Smooth muscle cell (in vitro differentiated cells): ENCODE measurements at regions not wholly inside any gene's neighbourhood (a gene's known extent, or its start where the extent isn't known, plus 50 kb on each side); places are given as distances from the start of the nearest gene placed in this dataset.

ENCODE experiments used
- DNase-seq: peaks from one replicate; lab custom pipeline; 2025; ENCODE audit not compliant: unreplicated experiment; lab: John Stamatoyannopoulos, UW
- H2AFZ ChIP-seq: fragments of 200-600 bp; sonication (generic); 2 replicates; pipeline ENCODE4 v1.6.0; 2016; ENCODE audit warnings: antibody characterized with exemption, low read depth, mild to moderate bottlenecking
- H3F3A ChIP-seq: fragments of 200-600 bp; sonication (generic); 2 replicates; pipeline ENCODE4 v1.6.0; 2017; ENCODE audit warnings: antibody characterized with exemption, low read depth
- H3K27ac ChIP-seq: fragments of 200-600 bp; sonication (generic); 2 replicates; pipeline ENCODE4 v1.5.1; 2016; ENCODE audit warnings: low read depth, mild to moderate bottlenecking
- H3K27me3 ChIP-seq: fragments of 200-600 bp; sonication (generic); 2 replicates; pipeline ENCODE4 v1.6.1; 2016; ENCODE audit warnings: low read depth, mild to moderate bottlenecking
- H3K36me3 ChIP-seq: fragments of 200-600 bp; sonication (generic); 2 replicates; pipeline ENCODE4 v1.5.1; 2016; ENCODE audit warnings: low read depth
- H3K4me1 ChIP-seq: fragments of 200-600 bp; sonication (generic); 2 replicates; pipeline ENCODE4 v1.5.1; 2016; ENCODE audit warnings: low read depth
- H3K4me2 ChIP-seq: fragments of 200-600 bp; sonication (generic); 2 replicates; pipeline ENCODE4 v1.6.0; 2016; ENCODE audit warnings: mild to moderate bottlenecking
- H3K4me3 ChIP-seq: fragments of 200-600 bp; sonication (generic); 2 replicates; pipeline ENCODE4 v1.5.1; 2016; ENCODE audit warnings: mild to moderate bottlenecking
- H3K79me2 ChIP-seq: fragments of 200-600 bp; sonication (generic); 2 replicates; pipeline ENCODE4 v1.6.0; 2016; ENCODE audit warnings: low read depth, mild to moderate bottlenecking
- H3K9ac ChIP-seq: fragments of 200-600 bp; sonication (generic); 2 replicates; pipeline ENCODE4 v1.6.0; 2016; ENCODE audit warnings: low read depth
- H3K9me3 ChIP-seq: fragments of 200-600 bp; sonication (generic); replicated peaks from 2 replicates; pipeline ENCODE4 v1.5.1; 2016; ENCODE audit warnings: low read depth
- H4K20me1 ChIP-seq: fragments of 200-600 bp; sonication (generic); 2 replicates; pipeline ENCODE4 v1.6.0; 2016; ENCODE audit warnings: low read depth
- WGBS: methylation state at CpG from one replicate; pipeline ENCODE4 v1.1.7; 2016; ENCODE audit warnings: low lambda C conversion rate; 5-methylcytosine and 5-hydroxymethylcytosine counted together
- TF ChIP-seq, protein P1 (sequence below): fragments of 200-600 bp; sonication (generic); IDR thresholded peaks from 2 replicates; pipeline ENCODE4 v1.5.1; 2017; ENCODE audit warnings: borderline replicate concordance, mild to moderate bottlenecking, antibody characterized with exemption; ENCODE audit not compliant: insufficient read depth, poor library complexity, severe bottlenecking

DNA sequence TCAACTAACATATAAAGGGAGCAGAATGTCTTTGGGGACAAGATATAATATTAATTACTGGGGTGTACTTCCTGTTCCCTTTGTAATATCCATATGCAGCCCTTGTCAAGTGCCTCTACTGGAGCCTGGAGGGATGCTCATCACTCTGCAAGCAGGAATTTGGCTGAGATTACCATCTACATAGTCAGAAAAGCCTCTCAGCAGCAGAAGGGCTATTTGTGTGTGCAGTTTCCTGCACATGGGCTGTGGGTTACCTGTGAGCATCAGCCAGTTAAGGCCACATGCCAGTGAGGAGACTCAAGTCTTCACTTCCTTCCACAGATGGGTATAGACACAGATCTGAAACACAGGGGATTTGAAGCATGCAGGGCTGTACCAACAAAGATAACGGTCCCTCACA, 278.1 kb upstream of the PLSCR5 start:
- no peaks in the 10 kb centered on the region for H3K27me3 ChIP-seq
- H3K4me2 ChIP-seq, result no peak overlapping the region
- H3K9me3 ChIP-seq, result no peaks in the 10 kb centered on the region
- 77% methylated on average over 1 of the region's 1 CpG for WGBS
- no peaks in the 10 kb centered on the region for H4K20me1 ChIP-seq
- no peaks in the 10 kb centered on the region for H3K36me3 ChIP-seq
- TF ChIP-seq, protein P1, sequence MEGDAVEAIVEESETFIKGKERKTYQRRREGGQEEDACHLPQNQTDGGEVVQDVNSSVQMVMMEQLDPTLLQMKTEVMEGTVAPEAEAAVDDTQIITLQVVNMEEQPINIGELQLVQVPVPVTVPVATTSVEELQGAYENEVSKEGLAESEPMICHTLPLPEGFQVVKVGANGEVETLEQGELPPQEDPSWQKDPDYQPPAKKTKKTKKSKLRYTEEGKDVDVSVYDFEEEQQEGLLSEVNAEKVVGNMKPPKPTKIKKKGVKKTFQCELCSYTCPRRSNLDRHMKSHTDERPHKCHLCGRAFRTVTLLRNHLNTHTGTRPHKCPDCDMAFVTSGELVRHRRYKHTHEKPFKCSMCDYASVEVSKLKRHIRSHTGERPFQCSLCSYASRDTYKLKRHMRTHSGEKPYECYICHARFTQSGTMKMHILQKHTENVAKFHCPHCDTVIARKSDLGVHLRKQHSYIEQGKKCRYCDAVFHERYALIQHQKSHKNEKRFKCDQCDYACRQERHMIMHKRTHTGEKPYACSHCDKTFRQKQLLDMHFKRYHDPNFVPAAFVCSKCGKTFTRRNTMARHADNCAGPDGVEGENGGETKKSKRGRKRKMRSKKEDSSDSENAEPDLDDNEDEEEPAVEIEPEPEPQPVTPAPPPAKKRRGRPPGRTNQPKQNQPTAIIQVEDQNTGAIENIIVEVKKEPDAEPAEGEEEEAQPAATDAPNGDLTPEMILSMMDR, result no peak
- no peaks in the 10 kb centered on the region for H3F3A ChIP-seq
- no peak overlapping the region for H3K4me3 ChIP-seq
- no peak for DNase-seq
- no peaks in the 10 kb centered on the region for H3K4me1 ChIP-seq
- H3K9ac ChIP-seq, result no peak overlapping the region
- H3K79me2 ChIP-seq, result no peaks in the 10 kb centered on the region
- H3K27ac ChIP-seq, result no peak overlapping the region
- no peak overlapping the region for H2AFZ ChIP-seq

DNA sequence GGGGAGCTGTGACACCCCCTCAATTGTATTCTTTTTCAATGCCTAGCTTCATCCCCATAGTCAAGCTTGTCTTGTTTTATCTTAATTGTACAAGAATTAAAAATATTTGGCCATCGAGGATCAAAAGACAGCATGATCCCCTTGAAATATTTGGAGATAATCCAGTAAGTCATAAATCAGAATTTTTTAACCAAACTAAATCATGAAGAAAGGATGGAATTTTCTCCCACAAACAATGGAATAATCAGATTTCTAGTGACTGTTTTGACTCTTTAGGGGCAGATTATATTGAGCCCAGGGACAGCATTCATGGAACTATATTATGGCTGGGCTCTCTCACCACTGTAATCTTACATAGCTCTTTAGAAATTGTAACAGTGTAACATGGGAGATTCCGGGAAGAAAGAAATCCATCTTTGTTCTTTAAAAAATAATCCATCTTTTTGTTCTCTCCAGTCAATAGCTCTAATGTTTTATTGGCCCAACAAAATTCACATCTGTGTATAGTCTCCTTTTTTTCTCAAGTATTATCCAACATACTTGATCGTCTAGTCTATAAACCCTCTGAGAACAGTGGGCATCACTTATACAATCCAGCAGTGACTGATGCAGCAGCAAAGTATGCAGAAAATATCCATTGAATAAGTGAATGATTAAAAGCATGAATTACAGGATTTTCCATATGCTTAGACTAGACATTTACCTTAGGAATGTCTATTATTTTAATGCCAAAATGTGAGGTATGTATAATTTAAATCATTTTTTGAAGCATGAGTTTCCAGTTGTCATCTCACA, 277.0 kb upstream of the PLSCR5 start:
- Histone ChIP-seq H3K9ac (no peak overlapping the region), H3K4me1 (no peaks in the 10 kb centered on the region), H3K79me2 (no peaks in the 10 kb centered on the region), H3F3A (no peaks in the 10 kb centered on the region), H3K9me3 (no peaks in the 10 kb centered on the region), H4K20me1 (no peaks in the 10 kb centered on the region), H3K27me3 (no peaks in the 10 kb centered on the region), H3K4me3 (no peak overlapping the region), H2AFZ (no peak overlapping the region), H3K36me3 (no peaks in the 10 kb centered on the region), H3K4me2 (no peak overlapping the region), H3K27ac (no peak overlapping the region)
- TF ChIP-seq, protein P1, result no peak
- no peak for DNase-seq
- 85% methylated on average over 3 of the region's 3 CpGs for WGBS

DNA sequence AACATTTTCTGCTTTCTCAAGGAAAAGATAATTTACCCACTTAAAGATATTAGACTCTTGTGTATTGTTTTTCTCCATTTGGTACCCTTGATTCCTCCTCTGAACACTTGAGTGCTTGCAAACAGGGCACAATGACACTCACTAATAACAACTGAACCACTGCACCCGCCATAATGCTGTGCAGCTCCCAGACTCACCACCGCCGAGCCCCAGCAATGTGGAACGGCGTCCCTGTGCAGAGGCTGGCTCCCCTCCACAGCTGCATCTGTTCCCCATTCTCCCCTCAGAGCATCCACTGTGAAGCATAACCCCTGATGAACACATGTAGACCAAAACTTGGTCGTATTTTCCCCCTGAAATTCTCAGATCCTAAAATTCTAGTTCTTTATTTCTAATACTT, 276.2 kb upstream of the PLSCR5 start:
- WGBS, result 89% methylated on average over 6 of the region's 6 CpGs
- H3K4me2 ChIP-seq, result no peak overlapping the region
- no peaks in the 10 kb centered on the region for H4K20me1 ChIP-seq

More for the DNA sequence above, 276.2 kb upstream of the PLSCR5 start:
- H2AFZ ChIP-seq, result no peak overlapping the region
- no peaks in the 10 kb centered on the region for H3F3A ChIP-seq
- H3K9me3 ChIP-seq, result no peaks in the 10 kb centered on the region
- no peaks in the 10 kb centered on the region for H3K4me1 ChIP-seq
- TF ChIP-seq, protein P1, result no peak
- H3K27ac ChIP-seq, result no peak overlapping the region
- H3K27me3 ChIP-seq, result no peaks in the 10 kb centered on the region
- H3K36me3 ChIP-seq, result no peaks in the 10 kb centered on the region
- no peak overlapping the region for H3K4me3 ChIP-seq
- no peak for DNase-seq
- no peaks in the 10 kb centered on the region for H3K79me2 ChIP-seq
- no peak overlapping the region for H3K9ac ChIP-seq
